GM19240 (cell line): ENCODE measurements at regions not wholly inside any gene's neighbourhood (a gene's known extent, or its start where the extent isn't known, plus 50 kb on each side); places are given as distances from the start of the nearest gene placed in this dataset.

Experiments used
- DNase-seq: peaks from one replicate; pipeline ENCODE4 v3.0.0; 2011; ENCODE audit warnings: low spot score; ENCODE audit not compliant: insufficient read length

DNA sequence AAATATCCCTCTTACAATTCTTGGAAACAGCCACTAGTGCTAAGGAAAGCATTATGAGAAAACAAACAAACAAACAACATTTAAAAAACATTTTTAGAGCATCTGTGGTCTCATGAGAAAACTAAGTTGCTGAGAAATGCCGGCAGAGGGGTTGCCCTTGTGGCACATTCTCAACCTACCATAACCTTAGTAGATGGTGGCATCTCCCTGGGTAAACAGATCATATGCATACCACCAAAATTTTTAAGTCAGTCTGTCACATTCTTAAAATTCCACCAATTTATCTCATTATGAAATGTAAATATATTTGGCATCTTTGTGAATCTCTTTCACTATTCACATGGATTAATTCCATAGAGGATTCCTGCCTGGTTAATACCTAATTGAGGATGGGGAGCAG lies 575.7 kb upstream of the MARCKS start:
- no peak for DNase-seq

DNA sequence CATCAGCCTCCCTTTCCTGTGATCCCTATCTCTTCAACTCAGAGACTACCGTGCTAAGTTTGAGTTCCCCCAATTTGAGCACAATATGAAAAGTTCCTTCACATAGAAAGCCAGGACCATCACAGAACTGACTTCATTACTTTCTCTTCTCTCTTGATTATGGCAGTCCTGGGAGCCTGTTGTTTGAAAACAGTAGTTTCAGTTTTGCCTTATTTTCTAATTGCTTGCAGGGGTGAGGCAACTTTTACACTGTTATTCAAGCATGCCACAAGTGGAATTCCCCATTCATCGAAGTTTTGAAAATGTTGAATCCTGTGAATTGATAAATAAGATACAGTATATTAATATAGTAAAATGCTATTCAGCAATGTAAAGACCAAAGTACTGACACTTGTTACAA lies 569.7 kb upstream of the MARCKS start:
- DNase-seq, result no peak

DNA sequence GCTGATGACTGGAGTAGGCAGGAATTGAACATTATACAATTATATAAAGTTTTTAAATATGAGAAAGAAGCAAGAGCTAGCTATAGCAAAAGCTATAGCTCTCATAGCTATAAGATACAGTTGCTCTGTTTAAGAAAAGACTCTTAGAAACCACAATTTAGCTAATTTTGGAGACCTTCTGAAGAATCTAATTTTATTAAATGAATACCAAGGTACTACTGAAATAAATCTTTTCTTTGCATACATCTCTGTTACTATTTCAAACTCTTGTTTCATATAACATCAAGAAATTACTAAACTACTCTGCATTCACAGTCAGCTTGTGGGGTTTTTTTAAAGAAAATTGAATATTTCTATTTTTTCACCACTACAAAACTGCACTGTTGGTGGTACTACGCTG lies 568.7 kb upstream of the MARCKS start:
- no peak for DNase-seq

DNA sequence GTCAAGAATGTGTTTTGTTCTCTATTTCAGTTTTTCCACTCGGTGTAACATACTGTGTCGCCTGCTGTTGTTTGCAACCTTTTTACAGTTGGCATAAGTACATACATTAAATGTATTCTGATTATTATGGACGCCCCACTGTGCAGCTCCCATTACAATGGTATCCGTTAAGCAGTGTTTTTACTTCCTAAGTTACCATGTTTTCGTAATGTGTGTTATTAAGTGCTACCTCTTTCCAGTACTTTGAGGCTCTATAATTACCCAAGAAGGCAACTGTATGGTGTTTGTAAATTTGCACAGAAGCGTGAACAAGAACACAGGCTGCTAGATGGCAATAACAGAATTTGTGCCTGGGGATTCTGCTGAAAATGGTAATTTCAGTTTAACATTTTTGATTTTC lies 568.0 kb upstream of the MARCKS start:
- no peak for DNase-seq

DNA sequence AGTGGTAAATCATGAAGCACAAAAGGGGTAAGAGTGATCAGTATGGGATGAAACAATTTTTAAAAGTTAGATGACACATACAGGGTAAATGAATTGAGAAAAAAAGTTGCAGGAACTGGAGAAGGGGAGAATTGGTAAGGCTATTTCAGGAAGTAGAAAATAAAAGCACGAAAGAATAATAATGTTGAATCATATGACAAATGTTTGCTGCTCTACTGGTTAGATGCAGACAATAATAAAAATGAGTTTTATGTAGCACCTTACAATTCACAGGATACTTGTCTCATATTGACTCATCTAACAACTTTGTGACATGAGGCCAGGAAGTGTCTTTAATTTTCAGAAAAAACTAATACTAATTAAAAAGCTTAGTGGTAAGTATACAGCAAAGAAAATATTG lies 566.5 kb upstream of the MARCKS start:
- DNase-seq, result no peak

DNA sequence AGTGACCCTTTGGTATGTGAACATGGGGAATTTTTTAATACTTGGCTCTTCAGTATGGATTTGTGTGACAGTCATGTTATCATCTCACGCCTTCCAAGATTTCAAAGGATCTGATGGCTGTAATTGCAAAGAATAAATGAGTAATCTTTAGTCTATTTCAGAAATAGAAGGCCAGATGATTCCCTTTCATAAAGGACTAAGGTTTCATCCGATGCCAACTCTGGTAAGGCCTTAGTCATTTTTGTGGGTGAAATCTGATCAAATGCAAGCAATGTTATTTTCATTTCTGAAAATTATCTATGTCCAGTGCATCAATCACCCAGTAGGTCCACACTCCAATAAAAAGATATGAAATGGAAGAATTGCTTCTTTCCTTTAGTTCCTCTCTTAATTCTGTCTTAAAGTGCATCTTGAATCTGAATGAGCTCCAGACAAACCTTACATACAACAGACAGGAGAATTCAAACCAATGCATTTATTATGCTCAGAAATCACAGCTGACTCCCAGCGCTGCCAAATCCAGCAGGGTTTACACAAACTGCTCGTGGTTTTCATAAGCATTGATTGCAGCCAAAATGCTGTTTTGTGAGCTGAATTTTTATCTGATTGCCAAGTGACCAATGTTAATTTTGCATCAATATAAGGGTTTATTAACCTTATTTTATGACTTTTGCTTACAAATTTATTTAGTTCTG lies 565.2 kb upstream of the MARCKS start:
- no peak for DNase-seq

DNA sequence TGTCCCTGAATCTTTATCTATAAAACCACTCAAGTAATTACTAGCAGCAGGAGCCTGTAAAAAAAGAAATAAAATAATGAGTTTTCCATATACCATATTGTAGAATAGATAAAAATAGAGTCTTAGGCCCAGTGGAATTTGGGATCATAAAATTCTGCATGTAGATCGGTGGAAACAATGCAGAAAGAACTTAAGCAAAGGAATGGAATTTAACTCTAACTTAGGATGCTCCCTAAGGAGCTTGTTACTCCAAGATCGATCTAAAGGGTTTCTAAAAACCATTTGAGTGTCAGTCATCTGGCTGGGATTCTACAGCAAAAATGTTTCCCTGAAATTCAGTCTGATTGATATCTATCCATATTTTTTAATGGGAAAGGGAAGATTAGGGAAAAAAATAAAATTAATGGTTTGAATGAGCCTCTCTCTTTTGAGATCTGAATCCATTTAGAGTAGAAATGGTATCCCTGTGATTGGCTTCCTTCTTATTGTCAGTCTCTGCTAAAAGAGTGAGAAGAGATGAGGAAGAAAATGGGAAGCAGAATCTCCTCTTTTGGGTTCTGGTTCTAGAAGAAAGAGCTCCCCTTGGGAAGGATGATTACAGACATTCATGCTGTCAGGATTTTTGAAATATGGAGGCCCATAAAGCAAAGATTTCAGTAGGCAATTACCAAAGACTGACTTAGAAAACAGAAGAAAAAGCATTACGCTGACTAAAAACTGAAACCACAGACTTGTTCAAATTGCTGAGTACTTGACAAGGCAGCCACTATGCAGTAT lies 564.3 kb upstream of the MARCKS start:
- DNase-seq, result peak; percentile 4

DNA sequence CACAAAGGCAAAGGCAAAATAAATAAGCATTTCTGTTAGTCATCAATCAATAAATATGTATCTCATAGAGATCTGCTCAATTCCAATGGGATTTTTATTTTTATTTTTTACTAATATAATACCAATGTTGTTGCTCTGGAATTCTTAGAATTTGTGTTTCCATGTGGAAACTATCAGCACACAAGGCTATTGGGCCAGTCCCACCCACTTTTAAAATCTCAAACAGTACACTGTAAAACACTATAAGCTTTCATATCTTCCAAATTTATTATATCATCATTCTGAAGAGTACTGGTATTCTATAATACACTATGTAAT lies 563.8 kb upstream of the MARCKS start:
- no peak for DNase-seq

DNA sequence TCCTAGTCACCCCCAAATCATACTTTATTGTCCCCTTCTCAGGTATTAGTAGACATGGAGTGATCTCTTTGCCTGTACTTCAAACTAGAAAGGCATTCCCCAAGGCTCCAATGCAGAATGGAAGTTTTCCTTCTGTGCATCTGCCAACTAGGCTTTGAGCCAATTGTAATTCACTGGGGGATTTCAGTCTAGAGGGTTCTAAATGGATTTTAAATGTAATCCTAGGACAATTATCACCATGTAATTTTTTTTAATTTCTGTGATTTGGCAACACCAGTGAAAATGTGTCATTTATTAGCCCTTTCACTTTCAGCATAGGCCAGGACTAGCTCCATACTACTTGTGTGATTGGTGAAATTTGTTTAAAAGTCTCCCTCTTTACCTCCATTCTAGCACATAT lies 557.6 kb upstream of the MARCKS start:
- DNase-seq, result no peak

DNA sequence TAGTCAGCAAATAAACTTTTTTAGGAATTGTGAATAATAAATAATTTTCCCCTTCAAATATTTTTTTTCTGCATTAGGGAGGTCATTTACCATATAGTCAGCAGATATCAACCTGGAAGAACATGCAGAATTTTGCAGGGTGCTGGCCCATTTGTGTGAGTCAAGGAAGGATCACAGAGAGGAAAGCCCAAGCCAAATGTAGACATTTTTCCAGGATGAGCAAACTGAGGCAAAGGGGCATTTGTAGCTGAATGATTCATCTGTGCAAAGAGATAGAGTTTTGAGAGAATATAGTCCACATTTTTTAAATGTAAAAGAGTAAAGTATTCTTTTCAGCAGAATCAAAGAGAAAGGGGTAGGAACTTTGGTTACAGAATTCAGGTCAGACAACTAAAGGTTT lies 555.5 kb upstream of the MARCKS start:
- DNase-seq, result no peak

DNA sequence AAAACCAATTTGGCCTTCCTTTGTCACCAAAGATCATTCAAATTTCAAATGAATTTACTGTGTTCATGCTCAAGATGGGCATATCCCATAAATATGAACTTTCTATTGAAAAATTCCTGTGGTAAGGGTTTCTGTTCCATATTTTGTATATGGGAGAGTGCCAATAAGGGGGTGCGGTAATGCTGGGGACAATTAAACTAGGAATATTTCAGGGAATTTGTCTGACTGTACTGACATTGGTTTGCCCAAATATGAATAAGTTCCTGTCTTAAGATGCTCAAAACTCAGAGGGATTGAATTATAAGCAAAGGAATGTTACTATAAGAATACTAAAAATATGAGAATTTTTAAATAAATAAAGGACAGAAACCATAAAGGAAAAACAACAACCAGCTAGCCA lies 553.0 kb upstream of the MARCKS start:
- DNase-seq, result no peak

DNA sequence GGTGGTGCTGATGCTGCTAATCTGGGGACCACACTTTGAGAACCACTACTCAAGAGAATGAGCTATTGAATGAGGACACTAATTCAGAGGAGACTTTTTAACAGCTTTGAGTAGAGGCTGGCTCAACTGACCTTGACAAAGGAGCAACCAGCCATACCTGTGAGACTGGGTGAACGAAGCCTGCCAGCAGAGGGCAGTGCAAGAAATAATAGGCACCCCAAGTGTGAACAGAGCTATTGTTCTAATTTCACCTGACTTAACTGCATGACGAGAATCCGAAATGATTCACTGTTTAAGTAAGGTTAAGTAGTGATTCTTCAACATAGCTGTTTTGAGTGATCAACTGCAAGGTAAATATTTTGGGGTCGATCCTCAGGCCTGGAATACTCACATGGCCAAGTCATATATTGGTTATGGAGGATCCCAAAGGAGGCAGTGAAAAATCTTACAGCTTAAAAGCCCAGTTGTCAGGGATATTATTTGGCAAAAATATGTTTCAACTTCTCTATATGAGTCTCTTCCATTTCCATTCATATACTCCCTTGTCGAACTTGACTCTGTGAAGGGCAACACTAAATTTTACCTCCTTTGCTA lies 550.5 kb upstream of the MARCKS start:
- peak; percentile 11 for DNase-seq

DNA sequence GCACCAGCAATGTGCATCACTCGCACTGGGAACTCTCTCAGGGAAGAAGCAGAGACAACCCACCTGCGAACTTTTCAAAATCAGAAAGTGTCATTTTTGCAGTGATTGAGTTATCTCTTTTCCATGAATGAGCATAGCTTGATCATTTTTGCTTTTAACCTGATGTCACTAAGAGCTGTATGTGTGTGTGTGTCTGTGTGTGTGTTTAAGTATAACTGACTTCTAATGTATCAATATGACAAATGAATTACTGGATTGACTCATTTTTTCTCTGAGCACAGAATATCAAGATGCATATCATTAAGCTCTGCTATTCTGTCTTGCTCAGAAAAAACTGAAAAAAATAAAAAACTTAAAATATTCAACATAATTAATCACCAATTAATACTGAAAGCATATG lies 548.9 kb upstream of the MARCKS start:
- no peak for DNase-seq

DNA sequence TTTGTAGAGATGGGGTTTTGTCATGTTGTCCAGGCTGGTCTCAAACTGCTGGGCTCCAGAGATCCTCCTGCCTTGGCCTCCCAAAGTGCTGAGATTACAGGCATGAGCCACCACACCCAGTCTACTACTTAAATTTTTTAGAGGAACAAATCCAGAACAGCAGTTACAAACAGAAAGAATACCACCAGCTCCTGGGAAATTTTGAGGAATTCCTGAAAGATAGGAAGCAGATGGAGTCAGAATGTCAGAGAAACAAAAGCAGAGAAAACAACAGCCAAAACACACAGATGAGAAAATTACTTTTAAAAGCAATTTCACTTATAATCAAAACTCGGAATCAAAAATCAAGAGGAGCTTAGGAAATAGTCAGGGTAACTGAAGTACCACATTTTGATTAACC lies 543.3 kb upstream of the MARCKS start:
- no peak for DNase-seq

DNA sequence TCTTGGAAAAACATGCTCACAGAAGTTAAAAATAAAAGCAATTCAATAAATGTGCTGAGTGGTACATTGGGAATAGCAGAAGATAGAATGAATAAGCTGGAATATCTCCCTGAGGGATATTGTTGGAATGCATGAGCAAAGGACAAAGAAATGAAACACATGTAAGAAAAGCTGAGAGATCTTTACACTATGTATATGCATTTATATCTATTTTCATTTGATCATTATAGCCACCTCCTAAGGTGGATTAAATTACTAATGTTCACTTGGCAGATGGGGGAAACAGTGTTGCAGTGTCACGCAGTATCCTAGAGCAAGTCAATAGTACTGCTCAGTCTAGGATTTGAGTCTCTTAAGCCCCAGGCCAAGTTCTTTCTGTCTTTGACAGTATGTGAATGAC lies 542.0 kb upstream of the MARCKS start:
- no peak for DNase-seq

DNA sequence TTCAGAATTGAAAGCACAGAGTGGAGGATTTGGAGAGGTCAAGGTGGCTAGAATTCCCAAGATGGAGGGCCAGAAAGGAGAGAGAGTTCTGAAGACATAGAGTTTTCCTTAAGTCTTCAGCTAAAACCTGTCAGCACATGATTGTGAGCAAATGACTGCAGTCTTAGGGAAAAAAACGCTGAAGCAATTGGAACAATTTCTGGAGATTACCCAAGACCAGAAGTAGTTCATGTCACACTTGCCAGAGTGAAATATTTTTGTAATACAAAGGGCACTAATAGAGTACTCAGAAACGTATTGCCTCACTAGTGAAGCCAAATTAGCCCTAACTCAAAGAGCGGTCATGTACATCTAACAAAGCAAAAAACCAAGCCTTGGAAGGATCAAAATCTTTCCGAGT lies 541.3 kb upstream of the MARCKS start:
- DNase-seq, result no peak

DNA sequence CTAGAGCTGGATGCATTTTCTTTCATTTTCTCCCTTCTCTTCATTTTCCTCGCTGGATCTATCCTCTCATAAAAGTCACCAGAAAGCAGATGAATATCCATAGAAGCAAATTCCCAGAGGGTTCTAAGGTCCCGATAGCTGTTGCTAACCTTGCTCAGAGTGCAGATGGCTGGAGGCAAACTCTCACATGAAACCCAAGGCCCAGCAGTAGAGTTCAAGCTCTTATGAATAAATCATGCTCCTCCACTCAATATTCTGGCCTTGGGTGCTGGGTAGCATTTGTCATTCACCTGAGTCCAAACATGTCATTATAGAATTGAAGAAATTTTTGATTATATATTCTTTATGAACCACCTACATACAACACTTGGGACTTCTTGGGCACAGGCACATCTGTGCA lies 539.7 kb upstream of the MARCKS start:
- DNase-seq, result no peak

DNA sequence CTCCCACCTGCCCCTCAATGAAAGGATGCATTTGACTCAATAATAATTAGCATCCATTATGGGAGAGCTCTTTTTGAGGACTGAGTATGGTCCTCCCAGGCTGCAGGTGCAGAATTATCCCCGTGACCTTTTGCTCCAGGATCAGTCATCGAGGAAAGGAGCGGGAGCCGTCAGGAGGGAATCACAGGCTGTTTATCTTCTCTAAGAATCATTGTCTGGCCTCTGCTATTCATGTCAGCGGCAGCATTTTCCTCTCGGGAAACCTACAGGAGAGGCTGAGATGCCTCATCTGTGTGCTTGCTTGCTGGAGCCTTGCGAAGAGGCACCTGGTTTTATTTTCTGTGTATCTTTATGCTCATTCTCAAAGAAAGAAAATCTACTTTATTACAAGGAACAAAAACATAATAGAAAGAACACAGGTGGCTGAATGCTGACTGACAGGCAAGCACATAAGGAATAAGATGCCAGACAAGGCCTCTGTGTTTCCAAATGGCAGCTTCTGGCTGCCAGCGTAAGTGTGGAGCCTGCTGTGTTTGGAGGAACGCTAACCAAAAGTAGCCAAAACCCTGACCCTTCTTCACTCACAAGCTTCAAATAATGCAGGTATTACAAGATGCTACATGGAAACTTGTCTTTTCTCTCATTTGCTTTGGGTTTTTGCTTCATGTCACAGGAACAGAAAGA lies 539.1 kb upstream of the MARCKS start:
- no peak for DNase-seq

DNA sequence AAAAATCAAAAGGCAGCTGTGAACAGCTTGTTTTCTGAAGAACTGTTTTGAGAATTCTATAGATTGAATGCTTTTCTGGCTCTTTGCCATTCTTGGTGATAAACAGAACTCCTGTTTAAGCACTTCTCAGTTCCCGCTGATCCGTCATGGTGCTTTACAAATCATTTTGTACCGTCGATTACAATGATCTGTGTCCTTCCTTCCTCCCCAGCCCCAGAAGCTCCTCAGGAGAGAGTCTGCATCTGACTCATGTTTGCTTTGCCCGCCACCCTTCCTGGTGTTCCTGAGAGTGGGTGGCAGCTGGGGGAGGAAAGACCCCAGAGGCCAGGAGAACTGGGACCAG lies 538.6 kb upstream of the MARCKS start:
- DNase-seq, result no peak

DNA sequence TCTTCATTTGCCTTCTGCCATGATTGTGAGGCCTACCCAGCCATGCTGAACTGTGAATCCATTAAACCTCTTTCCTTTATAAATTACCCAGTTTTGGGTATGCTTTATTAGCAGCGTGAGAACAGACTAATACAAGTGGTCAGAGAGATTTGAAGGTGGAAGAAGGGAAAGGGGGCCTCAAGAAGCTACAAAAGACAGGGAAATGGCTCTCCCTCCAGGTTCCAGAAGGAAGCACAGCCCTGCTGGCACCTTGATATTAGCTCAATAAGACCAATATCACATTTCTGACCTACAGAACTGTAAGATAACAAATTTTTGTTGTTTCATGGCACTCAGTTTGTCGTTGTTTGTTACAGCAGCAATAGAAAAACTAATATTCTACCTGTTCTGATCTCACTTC lies 536.5 kb upstream of the MARCKS start:
- no peak for DNase-seq

DNA sequence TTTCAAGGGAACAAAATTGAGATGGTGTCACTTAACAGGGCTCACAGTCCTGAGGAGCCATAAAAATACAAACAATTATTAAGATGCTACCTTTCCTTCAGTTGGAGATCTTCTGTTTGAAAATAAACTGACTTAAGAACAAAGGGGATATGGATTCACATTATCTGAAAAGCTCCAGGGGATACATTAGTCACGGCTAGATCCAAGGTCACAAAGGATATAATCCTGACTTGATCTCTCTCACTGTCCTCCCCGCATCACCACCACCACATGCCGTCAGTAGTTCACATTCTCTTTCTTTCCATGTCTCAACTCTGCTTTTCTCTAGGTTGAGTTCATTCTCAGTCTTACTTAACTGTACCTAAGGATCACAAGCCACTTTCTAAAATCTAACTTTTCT lies 530.4 kb upstream of the MARCKS start:
- DNase-seq, result no peak

DNA sequence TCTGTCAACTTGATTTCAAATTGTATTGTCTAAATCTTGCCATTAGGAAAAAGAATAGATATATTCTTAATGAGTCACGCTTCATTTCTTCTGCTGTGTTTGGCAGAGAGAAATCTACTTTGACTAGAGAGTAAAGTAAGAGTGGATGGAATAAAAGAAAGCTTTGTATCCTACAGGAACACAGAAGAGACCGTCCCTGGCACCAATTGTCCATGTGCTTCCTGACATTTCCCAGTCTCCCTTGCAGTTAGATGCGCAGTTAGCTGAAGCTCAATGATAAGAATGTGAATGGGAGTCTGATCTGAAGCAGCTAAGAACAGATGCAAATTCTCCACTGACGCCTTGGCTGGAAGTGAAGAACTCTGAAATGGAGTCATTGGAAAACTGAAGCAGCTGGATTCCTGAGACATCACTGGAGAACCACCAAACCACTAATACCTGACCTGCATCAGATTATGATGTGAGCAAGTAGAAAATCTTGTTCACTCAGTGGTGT lies 528.2 kb upstream of the MARCKS start:
- DNase-seq, result no peak
